MM.1S (cell line): ENCODE measurements at regions not wholly inside any gene's neighbourhood (a gene's known extent, or its start where the extent isn't known, plus 50 kb on each side); places are given as distances from the start of the nearest gene placed in this dataset.

Experiments
- EZH2phosphoT487 ChIP-seq: fragments of 300-600 bp; sonication (generic); IDR thresholded peaks from 2 replicates; pipeline ENCODE4 v1.6.1; 2018; ENCODE audit warnings: antibody characterized with exemption, low read length
- TF ChIP-seq, protein P1 (sequence below): fragments of 300-600 bp; sonication (generic); IDR thresholded peaks from 2 replicates; pipeline ENCODE4 v1.5.1; 2016; ENCODE audit warnings: antibody characterized with exemption, low read length, mixed read lengths

DNA sequence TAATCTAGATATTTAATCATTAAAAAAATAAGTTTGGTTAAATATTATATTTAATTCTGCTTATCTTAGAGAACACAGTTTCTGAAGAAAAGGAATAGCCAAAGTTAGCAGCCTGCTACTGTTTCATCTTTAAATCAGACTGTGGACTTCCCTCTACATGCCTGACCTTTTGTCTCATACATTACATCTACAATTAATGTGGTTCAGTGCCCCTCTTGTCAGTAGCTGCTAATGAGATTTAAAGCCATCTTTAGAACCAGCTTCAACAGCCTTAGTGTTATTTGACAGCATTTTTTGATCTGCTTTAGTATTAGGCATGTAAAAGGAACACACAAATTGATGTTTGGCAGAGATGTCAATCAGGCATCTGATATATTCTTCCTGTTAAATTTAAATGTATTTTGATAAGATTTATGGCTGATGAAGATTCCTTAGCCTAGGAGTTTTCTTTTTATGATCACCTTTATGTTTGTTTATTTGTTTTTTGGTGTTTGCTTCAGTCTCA, 1925.8 kb upstream of the PRR20A start:
- TF ChIP-seq, protein P1, sequence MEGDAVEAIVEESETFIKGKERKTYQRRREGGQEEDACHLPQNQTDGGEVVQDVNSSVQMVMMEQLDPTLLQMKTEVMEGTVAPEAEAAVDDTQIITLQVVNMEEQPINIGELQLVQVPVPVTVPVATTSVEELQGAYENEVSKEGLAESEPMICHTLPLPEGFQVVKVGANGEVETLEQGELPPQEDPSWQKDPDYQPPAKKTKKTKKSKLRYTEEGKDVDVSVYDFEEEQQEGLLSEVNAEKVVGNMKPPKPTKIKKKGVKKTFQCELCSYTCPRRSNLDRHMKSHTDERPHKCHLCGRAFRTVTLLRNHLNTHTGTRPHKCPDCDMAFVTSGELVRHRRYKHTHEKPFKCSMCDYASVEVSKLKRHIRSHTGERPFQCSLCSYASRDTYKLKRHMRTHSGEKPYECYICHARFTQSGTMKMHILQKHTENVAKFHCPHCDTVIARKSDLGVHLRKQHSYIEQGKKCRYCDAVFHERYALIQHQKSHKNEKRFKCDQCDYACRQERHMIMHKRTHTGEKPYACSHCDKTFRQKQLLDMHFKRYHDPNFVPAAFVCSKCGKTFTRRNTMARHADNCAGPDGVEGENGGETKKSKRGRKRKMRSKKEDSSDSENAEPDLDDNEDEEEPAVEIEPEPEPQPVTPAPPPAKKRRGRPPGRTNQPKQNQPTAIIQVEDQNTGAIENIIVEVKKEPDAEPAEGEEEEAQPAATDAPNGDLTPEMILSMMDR, result no peak
- no peak for TF ChIP-seq EZH2phosphoT487
